ENCODE measurements at regions not wholly inside any gene's neighbourhood (a gene's known extent, or its start where the extent isn't known, plus 50 kb on each side); places are given as distances from the start of the nearest gene placed in this dataset.

GRCh38 chr3:196144383-196145105 is 62.7 kb upstream of the TFRC start:
- TF ChIP-seq SNIP1 (IDR thresholded peaks at IDR 0.05; ENCODE audit: low read depth) (no peak), MYNN (IDR thresholded peaks at IDR 0.05) (no peak), MYNN (CRISPR knock-in tag; IDR thresholded peaks at IDR 0.05) (no peak), ZKSCAN1 (IDR thresholded peaks at IDR 0.05; ENCODE audit: low read depth, low read length) (no peak), ATF4 (CRISPR knock-in tag; IDR thresholded peaks at IDR 0.05) (no peak; the same call in 1 of the 2 replicates), BMI1 (IDR thresholded peaks at IDR 0.05; ENCODE audit: low read length) (no peak)

Data from K562 (cell line).